Upper lobe of right lung (tissue), 1 donor: ENCODE measurements at regions not wholly inside any gene's neighbourhood (a gene's known extent, or its start where the extent isn't known, plus 50 kb on each side); places are given as distances from the start of the nearest gene placed in this dataset.

ENCODE experiments used
- ATAC-seq: fragments of 200-7000 bp; cut with Tn5 transposase; one replicate; pipeline ENCODE4 v1.9.1; 2020; ENCODE audit warnings: mild to moderate bottlenecking, moderate library complexity
- DNase-seq: peaks from one replicate; pipeline ENCODE4 v3.0.0-alpha.2; 2020
- H3K27ac ChIP-seq: fragments of 200-600 bp; one replicate; pipeline ENCODE4 v1.8.0; 2022
- H3K27me3 ChIP-seq: fragments of 200-600 bp; one replicate; pipeline ENCODE4 v1.8.0; 2022; ENCODE audit warnings: mild to moderate bottlenecking
- H3K36me3 ChIP-seq: fragments of 200-600 bp; one replicate; pipeline ENCODE4 v1.8.0; 2022
- H3K4me1 ChIP-seq: fragments of 200-600 bp; one replicate; pipeline ENCODE4 v1.8.0; 2022
- H3K4me3 ChIP-seq: fragments of 200-600 bp; one replicate; pipeline ENCODE4 v1.8.0; 2022; ENCODE audit warnings: mild to moderate bottlenecking
- H3K9me3 ChIP-seq: fragments of 200-600 bp; one replicate; pipeline ENCODE4 v1.8.0; 2022
- intact Hi-C: fragments of 100-400 bp; cut with DNase I; formaldehyde crosslinking; loops from one replicate; pipeline ENCODE4 v1.11.0; 2022
- TF ChIP-seq, protein P1 (sequence below): fragments of 200-600 bp; IDR thresholded peaks from one replicate; pipeline ENCODE4 v1.8.0; 2022; ENCODE audit warnings: antibody characterized with exemption
- donor health status: DM: no; HTN: yes; CAD: no; lungs with severe emphysema.

- DNase-seq (no peak), ATAC-seq (no peak)
- Histone ChIP-seq H3K27me3 (no peaks in the 10 kb centered on the region), H3K36me3 (no peaks in the 10 kb centered on the region), H3K4me1 (no peaks in the 10 kb centered on the region), H3K27ac (no peak overlapping the region), H3K4me3 (no peak overlapping the region), H3K9me3 (no peaks in the 10 kb centered on the region)
- TF ChIP-seq, protein P1, sequence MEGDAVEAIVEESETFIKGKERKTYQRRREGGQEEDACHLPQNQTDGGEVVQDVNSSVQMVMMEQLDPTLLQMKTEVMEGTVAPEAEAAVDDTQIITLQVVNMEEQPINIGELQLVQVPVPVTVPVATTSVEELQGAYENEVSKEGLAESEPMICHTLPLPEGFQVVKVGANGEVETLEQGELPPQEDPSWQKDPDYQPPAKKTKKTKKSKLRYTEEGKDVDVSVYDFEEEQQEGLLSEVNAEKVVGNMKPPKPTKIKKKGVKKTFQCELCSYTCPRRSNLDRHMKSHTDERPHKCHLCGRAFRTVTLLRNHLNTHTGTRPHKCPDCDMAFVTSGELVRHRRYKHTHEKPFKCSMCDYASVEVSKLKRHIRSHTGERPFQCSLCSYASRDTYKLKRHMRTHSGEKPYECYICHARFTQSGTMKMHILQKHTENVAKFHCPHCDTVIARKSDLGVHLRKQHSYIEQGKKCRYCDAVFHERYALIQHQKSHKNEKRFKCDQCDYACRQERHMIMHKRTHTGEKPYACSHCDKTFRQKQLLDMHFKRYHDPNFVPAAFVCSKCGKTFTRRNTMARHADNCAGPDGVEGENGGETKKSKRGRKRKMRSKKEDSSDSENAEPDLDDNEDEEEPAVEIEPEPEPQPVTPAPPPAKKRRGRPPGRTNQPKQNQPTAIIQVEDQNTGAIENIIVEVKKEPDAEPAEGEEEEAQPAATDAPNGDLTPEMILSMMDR = no peak
- intact Hi-C loops = no loop called here
These were observed 318.1 kb upstream of the DAB2 start for GRCh38 chr5:39742916-39743315.

DNA sequence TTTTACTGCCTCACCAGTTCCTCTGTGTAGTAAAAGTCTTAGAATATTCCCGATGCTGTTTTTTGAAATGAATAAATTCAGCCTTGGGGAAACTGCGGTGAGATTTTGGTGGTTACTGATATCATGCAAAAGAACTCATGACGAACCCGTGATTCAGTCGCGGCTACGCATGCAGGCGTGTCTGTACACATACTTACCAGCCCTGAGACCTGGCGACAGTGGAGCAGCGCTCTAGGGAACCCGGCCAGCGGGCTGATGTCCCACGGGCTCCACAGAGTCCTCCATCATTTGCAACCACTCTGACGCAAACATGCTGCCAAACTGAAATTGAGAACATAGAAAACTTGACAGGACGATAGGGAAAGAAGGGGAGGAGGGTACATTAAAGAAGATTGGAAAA lies 315.6 kb upstream of the DAB2 start:
- DNase-seq (no peak), ATAC-seq (no peak)
- Histone ChIP-seq H3K4me3 (no peak overlapping the region), H3K27me3 (no peaks in the 10 kb centered on the region), H3K9me3 (no peaks in the 10 kb centered on the region), H3K27ac (no peak overlapping the region), H3K4me1 (no peaks in the 10 kb centered on the region), H3K36me3 (no peaks in the 10 kb centered on the region)
- TF ChIP-seq, protein P1 = no peak
- intact Hi-C loops = no loop called here

DNA sequence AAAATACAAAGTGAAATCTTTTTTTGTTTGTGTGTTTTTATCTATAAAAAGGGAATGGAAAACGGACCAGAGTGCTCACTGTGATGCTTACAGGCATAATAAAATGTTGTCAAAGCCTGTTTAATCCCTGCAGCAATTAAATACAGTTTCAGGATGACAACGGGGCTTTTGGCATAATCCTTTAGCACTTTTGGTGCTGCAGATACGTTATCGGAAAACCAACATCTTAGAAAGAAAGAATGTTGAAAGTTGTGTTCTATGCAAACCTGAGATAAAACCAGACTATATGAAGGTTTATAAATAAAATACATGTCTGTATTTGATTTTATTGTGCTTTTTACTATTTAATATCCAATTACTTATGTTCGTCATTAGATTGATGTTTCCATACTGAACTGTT lies 307.4 kb upstream of the DAB2 start:
- no peaks in the 10 kb centered on the region for H3K9me3 ChIP-seq
- no peaks in the 10 kb centered on the region for H3K4me1 ChIP-seq
- TF ChIP-seq, protein P1 = no peak
- H3K4me3 ChIP-seq = no peak overlapping the region
- H3K36me3 ChIP-seq = no peaks in the 10 kb centered on the region
- H3K27ac ChIP-seq = no peak overlapping the region
- H3K27me3 ChIP-seq = no peaks in the 10 kb centered on the region
- intact Hi-C loops = no loop called here
- no peak for DNase-seq
- no peak for ATAC-seq

DNA sequence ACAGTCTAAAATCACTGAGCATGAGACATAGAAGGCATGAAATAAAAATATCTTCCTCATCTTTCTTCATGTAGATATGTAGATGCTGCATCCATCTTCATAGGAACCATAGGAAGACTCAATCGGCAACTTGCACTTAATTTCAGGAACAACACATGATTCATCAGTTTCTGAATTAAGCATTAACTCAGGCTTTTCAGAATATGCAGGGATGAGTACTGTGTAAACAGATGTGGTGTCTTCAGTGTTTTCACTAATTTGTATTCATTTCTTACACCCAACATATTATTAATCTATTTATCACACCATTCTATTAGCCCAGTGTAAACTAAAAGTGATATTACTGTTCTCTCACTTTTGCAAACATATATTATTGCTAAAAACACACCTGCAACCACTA lies 305.9 kb upstream of the DAB2 start:
- intact Hi-C loops = no loop called here
- Histone ChIP-seq H3K36me3 (no peaks in the 10 kb centered on the region), H3K4me1 (no peaks in the 10 kb centered on the region), H3K9me3 (no peaks in the 10 kb centered on the region), H3K27ac (no peak overlapping the region), H3K27me3 (no peaks in the 10 kb centered on the region), H3K4me3 (no peak overlapping the region)
- TF ChIP-seq, protein P1 = no peak
- ATAC-seq = no peak
- DNase-seq = no peak

DNA sequence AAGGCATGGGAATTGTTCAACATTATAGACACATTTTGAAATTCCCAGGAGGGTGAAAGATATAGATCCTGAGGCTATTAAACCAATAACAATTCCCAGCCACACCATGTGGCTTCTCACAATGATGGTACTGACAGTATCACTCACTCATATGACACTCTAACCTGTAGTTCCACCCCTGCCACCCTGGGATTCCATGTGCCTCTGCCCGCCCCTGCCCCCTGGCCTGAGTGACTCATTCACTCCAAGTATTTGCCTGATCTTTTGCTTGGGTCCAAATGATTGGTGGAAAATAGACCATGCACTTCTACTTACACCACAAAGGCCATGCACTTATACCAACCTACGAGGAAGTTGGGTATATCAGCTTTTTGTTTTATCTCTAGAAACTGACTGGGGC lies 305.2 kb upstream of the DAB2 start:
- ATAC-seq (no peak), DNase-seq (no peak)
- H3K27me3 ChIP-seq = no peaks in the 10 kb centered on the region
- no peaks in the 10 kb centered on the region for H3K9me3 ChIP-seq
- TF ChIP-seq, protein P1 = no peak
- intact Hi-C loops = no loop called here
- H3K4me1 ChIP-seq = no peaks in the 10 kb centered on the region
- H3K27ac ChIP-seq = no peak overlapping the region
- H3K4me3 ChIP-seq = no peak overlapping the region
- H3K36me3 ChIP-seq = no peaks in the 10 kb centered on the region

DNA sequence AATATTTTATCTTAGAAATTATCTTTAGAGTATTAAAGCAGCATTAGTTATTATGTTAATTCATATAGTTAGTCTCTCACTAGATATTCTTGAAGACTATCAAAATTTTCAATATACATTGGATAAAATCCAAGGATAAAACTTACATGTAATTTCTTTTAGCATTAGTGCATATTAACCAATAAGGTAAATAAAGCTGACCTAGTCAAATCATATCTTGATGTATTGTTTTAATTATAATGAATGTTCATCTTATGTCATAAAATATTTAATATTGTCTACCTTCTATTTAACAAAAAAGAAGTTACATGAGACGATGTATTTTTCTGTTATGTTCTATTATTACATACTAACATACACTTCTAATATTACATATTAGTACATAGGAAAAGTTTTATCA lies 301.7 kb upstream of the DAB2 start:
- TF ChIP-seq, protein P1 = no peak
- ATAC-seq (no peak), DNase-seq (no peak)
- Histone ChIP-seq H3K4me3 (no peak overlapping the region), H3K27me3 (no peaks in the 10 kb centered on the region), H3K9me3 (no peaks in the 10 kb centered on the region), H3K4me1 (no peaks in the 10 kb centered on the region), H3K27ac (no peak overlapping the region), H3K36me3 (no peaks in the 10 kb centered on the region)
- intact Hi-C loops = no loop called here
